Endothelial cell of umbilical vein (primary cell): ENCODE measurements at regions not wholly inside any gene's neighbourhood (a gene's known extent, or its start where the extent isn't known, plus 50 kb on each side); places are given as distances from the start of the nearest gene placed in this dataset.

ENCODE experiments used
- BruUV-seq: library from RNA; stranded (reverse); fragments of 400-500 nt; replicated peaks from 2 replicates; lab custom pipeline; 2021; lab: Mats Ljungman, UMichigan
- CTCF ChIA-PET: fragments of 300-600, 350-600 bp; sonication (Branson Sonifier 250); formaldehyde crosslinking; loops from one replicate; lab custom pipeline; 2021; ENCODE audit warnings: antibody characterized with exemption, inconsistent platforms; lab: Charles Lee
- POLR2A ChIA-PET: fragments of 300-600, 350-600 bp; sonication (Branson Sonifier 250); formaldehyde crosslinking; loops from one replicate; lab custom pipeline; 2021; ENCODE audit warnings: antibody characterized with exemption, inconsistent platforms; lab: Charles Lee
- DNase-seq: peaks from one replicate; pipeline ENCODE4 v3.0.0-alpha.2; 2011; ENCODE audit warnings: low read depth, low spot score
- FAIRE-seq: peaks from 2 replicates; lab custom pipeline; 2011; peaks lifted over from hg19 to GRCh38; lab: Jason Lieb, UNC
- H2AFZ ChIP-seq: 2 replicates; pipeline ENCODE4 v1.6.0; 2012; ENCODE audit warnings: low read depth, low read length, control low read depth, inconsistent platforms
- H3K27ac ChIP-seq: 2 replicates; pipeline ENCODE4 v1.5.1; 2011; ENCODE audit warnings: low read depth, mild to moderate bottlenecking, control low read depth, low read length, moderate library complexity; ENCODE audit not compliant: insufficient read depth
- H3K27me3 ChIP-seq, 2 experiments: 2 replicates each; pipeline versions ENCODE4 v1.6.0 to v1.6.1; 2011; ENCODE audit warnings: low read length in 2 of 2, mixed read lengths in 1 of 2; ENCODE audit not compliant: control insufficient read depth in 2 of 2, insufficient read depth in 2 of 2
- H3K36me3 ChIP-seq, 2 experiments: 2 replicates in 1 of 2; 3 replicates in 1 of 2; pipeline ENCODE4 v1.5.1; 2011; ENCODE audit warnings: low read length in 2 of 2, mild to moderate bottlenecking in 1 of 2, moderate library complexity in 1 of 2; ENCODE audit not compliant: control insufficient read depth in 2 of 2, insufficient read depth in 2 of 2; ENCODE audit errors: extremely low read depth in 1 of 2
- H3K4me1 ChIP-seq: 3 replicates; pipeline ENCODE4 v1.5.1; 2011; ENCODE audit warnings: mild to moderate bottlenecking, low read length; ENCODE audit not compliant: control insufficient read depth, insufficient read depth; ENCODE audit errors: extremely low read depth
- H3K4me2 ChIP-seq: 2 replicates; pipeline ENCODE4 v1.6.1; 2011; ENCODE audit warnings: low read length, control low read depth, mixed read lengths; ENCODE audit not compliant: insufficient read depth
- H3K4me3 ChIP-seq, 3 experiments: fragments of 200-600 bp in 1 of 3; sonication (generic), shearing (Covaris generic) in 1 of 3; replicated peaks in 1 of 3; 2 replicates each; pipeline ENCODE4 v1.5.1; 2011 to 2016; ENCODE audit warnings: control low read depth in 3 of 3, low read length in 3 of 3, mild to moderate bottlenecking in 2 of 3, inconsistent platforms in 1 of 3, low read depth in 1 of 3, moderate library complexity in 1 of 3; ENCODE audit not compliant: insufficient read depth in 1 of 3
- H3K79me2 ChIP-seq: 2 replicates; pipeline ENCODE4 v1.6.0; 2012; ENCODE audit warnings: low read length, inconsistent platforms; ENCODE audit not compliant: control insufficient read depth, insufficient read depth
- H3K9ac ChIP-seq: replicated peaks from 2 replicates; pipeline ENCODE3; 2011; ENCODE audit warnings: low read length, control low read depth; ENCODE audit not compliant: insufficient read depth; ENCODE audit errors: extremely low read depth
- H3K9me1 ChIP-seq: replicated peaks from 3 replicates; pipeline ENCODE4 v1.6.0; 2011; ENCODE audit warnings: mild to moderate bottlenecking, low read length; ENCODE audit not compliant: control insufficient read depth, insufficient read depth; ENCODE audit errors: extremely low read depth
- H3K9me3 ChIP-seq: replicated peaks from 2 replicates; pipeline ENCODE4 v1.5.1; 2012; ENCODE audit warnings: low read length, inconsistent platforms; ENCODE audit not compliant: control insufficient read depth, insufficient read depth
- H4K20me1 ChIP-seq: replicated peaks from 2 replicates; pipeline ENCODE3; 2011; ENCODE audit warnings: mild to moderate bottlenecking, low read length; ENCODE audit not compliant: control insufficient read depth, insufficient read depth; ENCODE audit errors: extremely low read depth
- CTCF ChIP-seq, 2 donors: IDR thresholded peaks; 1 replicate in 1 of 2; 2 replicates in 1 of 2; pipeline ENCODE4 v1.5.1; 2011; ENCODE audit warnings: low read length in 2 of 2, mild to moderate bottlenecking in 2 of 2, moderate library complexity in 2 of 2, control low read depth in 1 of 2, inconsistent platforms in 1 of 2, low read depth in 1 of 2; ENCODE audit not compliant: insufficient read depth in 1 of 2; ENCODE audit errors: extremely low read depth in 1 of 2
- EZH2 ChIP-seq: IDR thresholded peaks from 2 replicates; pipeline ENCODE4 v1.6.1; 2012; ENCODE audit warnings: borderline replicate concordance, low read depth, mild to moderate bottlenecking, moderate library complexity, low read length, inconsistent platforms; ENCODE audit not compliant: severe bottlenecking
- FOS ChIP-seq: IDR thresholded peaks from 2 replicates; pipeline ENCODE4 v1.6.1; 2011; ENCODE audit warnings: mild to moderate bottlenecking, low read length, moderate library complexity, borderline replicate concordance; ENCODE audit not compliant: insufficient read depth
- GATA2 ChIP-seq: IDR thresholded peaks from 2 replicates; pipeline ENCODE4 v1.7.0; 2011; ENCODE audit warnings: low read depth, mild to moderate bottlenecking, moderate library complexity, mixed read lengths, low read length; ENCODE audit not compliant: insufficient read length, insufficient read depth
- JUN ChIP-seq: IDR thresholded peaks from 2 replicates; pipeline ENCODE4 v1.6.1; 2011; ENCODE audit warnings: borderline replicate concordance, low read depth; ENCODE audit not compliant: insufficient read length, insufficient read depth
- MAX ChIP-seq: IDR thresholded peaks from 2 replicates; pipeline ENCODE4 v1.6.1; 2011; ENCODE audit not compliant: insufficient read depth, insufficient read length
- MYC ChIP-seq: IDR thresholded peaks from one replicate; pipeline ENCODE4 v1.6.1; 2011; ENCODE audit warnings: mild to moderate bottlenecking, low read depth, low read length
- POLR2A ChIP-seq: IDR thresholded peaks from 2 replicates; pipeline ENCODE4 v1.6.1; 2012; ENCODE audit warnings: low read depth, mild to moderate bottlenecking, control low read depth, low read length
- POLR2AphosphoS5 ChIP-seq: IDR thresholded peaks from 2 replicates; pipeline ENCODE4 v1.6.1; 2012; ENCODE audit warnings: low read depth, mild to moderate bottlenecking, control low read depth, low read length, moderate library complexity; ENCODE audit not compliant: insufficient read depth
- dilution Hi-C: fragments of 300-500 bp; cut with MboI; formaldehyde crosslinking; loops from one replicate; pipeline ENCODE4 v1.15.0; 2019; ENCODE audit warnings: low sequenced_read_pairs; ENCODE audit not compliant: extremely low pct_ligation_motif_present
- intact Hi-C: fragments of 100-400 bp; cut with micrococcal nuclease; formaldehyde crosslinking; loops from one replicate; pipeline ENCODE4 v1.10.0; 2022

- Histone ChIP-seq H3K36me3 (no peaks in the 10 kb centered on the region), H3K27me3 (no peaks in the 10 kb centered on the region), H3K9me3 (peaks cover 6% of the 10 kb centered on the region), H4K20me1 (no peaks in the 10 kb centered on the region), H3K27ac (no peak overlapping the region), H3K9me1 (no peaks in the 10 kb centered on the region), H3K79me2 (no peaks in the 10 kb centered on the region), H3K4me2 (no peak overlapping the region), H3K9ac (no peak overlapping the region), H2AFZ (no peak overlapping the region), H3K4me3 (no peak overlapping the region), H3K4me1 (no peaks in the 10 kb centered on the region)
- dilution Hi-C loops (no loop called here), intact Hi-C loops (no loop called here)
- CTCF ChIA-PET: no interaction called here
- TF ChIP-seq POLR2AphosphoS5 (no peak), MYC (no peak), MAX (no peak), GATA2 (no peak), EZH2 (no peak), FOS (no peak), CTCF (IDR thresholded peaks at IDR 0.05; ENCODE audit: extremely low read depth in 1 of 2, insufficient read depth in 1 of 2, low read depth in 1 of 2, low read length in 2 of 2) (no peak), JUN (no peak), POLR2A (no peak)
- BruUV-seq: no TSS peak
- DNase-seq (no peak), FAIRE-seq (no peak)
- POLR2A ChIA-PET: no interaction called here
These were observed 73.2 kb upstream of the NETO1 start for GRCh38 chr18:72940986-72941385.
